DMS 273 (cell line): ENCODE measurements at regions not wholly inside any gene's neighbourhood (a gene's known extent, or its start where the extent isn't known, plus 50 kb on each side); places are given as distances from the start of the nearest gene placed in this dataset.
A peak's percentile ranks its signal among the peaks of the same experiment; 100 is the strongest.
"Not testable (repeated sequence)": the region's sequence is repeated elsewhere in the genome, so short reads cannot be mapped to it uniquely, and the experiment has no call there.

Experiments used
- DNase-seq: peaks from one replicate; lab custom pipeline; 2025; ENCODE audit not compliant: unreplicated experiment; lab: John Stamatoyannopoulos, UW

DNA sequence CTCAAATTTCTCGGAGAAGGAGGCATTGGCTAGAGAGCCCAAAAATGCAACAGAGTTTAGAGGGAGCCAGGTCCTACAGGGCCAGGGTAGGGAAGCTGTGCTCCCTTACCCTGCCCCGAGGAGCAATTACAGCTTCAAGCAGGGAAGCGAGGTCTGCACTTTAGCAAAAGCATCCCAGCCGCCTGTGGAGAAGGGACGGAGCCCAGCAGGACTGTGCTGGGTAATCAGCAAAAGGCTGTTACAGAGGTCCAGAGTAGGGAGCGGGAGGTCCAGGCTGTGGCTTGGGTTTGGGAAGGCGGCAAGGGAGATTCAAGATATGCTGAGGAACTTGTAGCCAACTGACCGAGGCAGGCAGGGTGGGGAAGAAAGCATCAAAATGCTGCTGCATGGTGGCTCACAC, 162.6 kb downstream of the TMEM132E start:
- no peak for DNase-seq

DNA sequence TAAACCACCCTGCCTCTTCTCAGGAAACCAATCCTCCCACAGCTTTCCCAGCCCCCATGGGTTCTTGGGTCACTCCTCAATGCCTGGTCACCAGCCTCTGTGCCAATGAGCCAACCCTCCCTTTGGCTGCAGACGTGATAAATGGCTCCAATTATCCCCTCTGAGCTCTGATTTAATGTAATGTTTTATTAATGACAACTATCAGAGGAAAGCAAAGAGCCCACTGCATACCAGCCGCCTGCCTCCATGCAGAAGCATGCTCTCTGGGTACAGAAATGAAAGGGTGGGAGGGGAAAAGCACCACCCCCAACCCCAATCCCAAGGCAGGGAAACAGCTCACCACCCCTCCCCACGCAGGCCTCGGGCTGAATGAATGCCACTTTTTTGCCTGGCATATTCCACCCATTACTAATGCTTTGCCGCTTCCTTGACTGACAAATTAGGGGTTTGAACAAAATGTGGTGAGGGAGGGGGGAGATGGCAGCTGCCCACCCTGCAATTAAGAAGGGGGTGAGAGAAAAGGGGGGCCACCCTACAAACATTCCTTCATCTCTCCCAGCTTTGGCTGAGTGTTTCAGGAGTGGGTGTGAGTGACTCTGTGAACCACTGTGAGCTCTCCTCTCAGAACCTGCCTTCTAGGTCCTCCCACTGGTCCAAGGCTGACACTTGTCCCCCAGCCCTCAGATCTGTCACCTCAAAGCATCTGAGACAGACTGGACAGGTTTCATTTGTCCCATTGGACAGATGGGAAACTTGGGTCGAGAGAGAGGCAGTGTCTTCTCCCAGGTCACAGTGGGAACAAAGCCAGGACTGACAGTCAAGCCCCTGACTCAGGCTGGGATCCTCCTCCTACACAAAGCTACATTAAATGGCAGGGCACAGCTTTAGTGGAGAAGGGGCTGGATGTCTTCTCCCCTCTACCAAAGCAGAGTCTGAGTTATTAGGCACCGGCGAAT, 161.5 kb downstream of the TMEM132E start:
- DNase-seq = no peak

DNA sequence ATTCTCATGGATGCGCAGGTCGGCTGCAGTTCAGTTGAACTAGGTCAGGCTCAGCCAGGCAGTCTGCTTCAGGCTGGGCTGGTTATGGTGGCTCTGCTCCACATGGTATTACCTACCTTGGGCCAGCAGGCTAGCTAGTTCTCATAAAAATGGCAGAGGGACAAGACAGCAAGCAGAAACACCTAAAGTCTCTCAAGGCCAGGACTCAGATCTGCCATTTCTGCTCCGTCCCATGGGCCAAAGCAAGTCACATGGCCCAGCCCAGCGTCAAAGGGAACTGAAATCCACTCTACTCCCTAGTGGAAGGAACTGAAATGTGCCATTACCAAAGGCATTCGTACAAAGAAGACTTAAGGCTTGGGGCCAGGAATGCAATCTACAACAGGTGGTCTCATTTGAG, 160.0 kb downstream of the TMEM132E start:
- no peak for DNase-seq

DNA sequence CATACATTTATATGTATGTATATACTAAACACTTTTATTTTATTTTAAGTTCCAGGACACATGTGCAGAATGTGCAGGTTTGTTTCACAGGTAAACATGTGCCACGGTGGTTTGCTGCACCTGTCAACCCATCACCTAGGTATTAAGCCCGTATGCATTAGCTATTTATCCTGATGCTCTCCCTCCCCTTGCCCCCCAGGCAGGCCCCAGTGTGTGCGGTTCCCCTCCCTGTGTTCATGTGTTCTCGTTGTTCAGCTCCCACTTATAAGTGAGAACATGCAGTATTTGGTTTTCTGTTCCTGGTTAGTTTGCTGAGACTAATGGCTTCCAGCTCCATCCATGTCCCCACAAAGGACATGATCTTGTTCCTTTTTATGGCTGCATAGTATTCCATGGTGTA, 158.3 kb downstream of the TMEM132E start:
- not testable (repeated sequence) for DNase-seq

DNA sequence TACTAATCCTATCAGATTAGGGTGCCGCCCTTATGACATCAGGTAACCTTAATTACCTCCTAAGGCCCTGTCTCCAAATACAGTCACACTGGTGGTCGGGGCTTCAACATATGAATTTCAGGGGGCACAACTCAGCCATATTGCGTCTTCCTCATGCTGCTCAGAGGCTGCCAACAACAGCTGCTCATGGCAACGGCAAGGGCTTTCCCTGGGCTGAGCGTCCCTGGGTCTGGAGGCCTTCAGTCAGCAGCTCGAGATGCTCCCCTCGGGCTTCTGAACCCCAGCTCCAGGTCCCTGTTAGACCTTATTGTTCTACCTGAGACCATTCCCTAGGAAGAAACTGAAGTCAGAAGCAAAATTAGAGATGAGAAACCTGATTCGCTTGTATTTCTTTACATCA, 157.2 kb downstream of the TMEM132E start:
- DNase-seq = no peak

DNA sequence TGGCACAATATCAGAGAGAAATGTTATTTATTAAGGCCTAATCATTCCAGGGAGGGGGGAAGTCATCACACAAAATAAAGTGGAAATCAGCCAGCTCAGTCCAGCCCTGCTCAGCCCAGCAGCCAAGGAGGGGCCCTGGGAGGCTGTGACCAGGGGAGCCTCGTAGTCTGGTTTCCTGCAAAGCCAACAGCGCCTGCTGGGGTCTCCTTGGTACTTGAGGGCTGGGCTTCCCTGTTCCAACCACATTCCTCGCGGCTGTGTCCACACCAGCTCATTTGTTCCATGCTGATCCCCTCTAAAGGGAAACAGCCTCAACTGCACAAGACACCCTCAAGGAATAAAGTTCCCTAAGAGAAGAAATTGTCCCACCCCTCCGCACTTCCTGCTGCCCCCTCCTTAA, 154.0 kb downstream of the TMEM132E start:
- DNase-seq = no peak

DNA sequence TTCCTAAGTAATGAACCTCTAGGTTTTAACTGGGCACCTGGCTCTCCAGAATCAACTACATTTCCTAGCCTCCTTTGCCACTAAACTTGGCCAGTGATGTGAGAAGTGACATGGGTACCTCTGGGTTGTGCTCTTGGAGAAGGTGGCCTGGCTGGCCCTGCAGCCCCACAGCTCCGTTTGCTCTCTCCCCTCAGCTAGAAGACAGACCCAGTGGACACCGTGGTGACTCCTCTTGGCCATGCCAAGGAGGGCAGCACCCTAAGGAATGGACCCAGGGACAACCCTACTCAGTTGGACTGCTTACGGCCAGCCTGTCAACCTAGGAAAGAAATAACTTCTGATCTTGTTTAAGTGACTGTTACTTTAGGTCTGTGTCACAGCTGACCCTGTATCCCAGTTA, 151.4 kb downstream of the TMEM132E start:
- DNase-seq = no peak

DNA sequence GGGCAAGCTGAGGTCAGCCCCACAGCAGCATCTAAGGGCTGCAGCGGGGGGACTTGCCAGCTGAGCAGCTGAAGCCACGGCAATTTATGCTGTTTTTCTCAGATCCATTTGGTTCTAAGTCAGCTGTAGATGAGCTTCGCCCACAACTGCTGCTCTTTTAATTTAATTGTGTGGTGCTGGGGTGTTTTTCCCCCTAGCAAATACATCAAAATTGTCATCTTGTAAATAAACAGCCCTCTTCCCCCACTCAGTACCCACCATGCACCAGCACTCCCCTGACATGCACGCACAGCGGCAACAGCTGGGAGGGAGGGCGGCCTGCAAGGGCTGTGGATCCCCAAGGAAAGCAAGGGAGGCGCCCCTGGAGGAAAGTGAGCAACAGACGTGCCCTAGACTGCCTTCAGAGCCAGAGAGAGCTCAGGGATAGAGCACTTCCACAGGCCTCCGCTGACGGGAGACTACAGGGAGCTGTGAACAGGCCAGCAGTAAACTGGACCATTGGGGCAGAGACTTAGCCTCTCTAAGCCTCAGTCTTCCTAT, 149.5 kb downstream of the TMEM132E start:
- DNase-seq = no peak

DNA sequence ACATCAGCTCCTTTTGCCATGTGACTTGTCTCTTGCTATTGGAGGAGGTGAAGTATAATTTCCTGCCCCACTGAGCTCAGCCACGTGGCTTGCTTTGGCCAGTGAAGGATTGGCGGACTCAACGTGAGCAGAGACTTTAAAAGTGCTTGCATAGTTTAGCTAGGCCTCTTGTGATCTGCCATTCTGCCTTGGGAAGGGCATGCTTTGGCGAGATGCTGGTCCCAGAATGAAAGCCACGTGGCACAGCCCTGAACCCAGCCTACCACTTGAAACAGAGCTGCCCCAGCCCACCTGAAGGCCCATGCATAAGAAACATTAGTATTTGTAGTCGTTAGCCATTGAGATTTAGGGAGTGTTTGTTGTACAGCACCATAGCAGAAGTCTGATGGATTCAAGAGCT, 148.2 kb downstream of the TMEM132E start:
- no peak for DNase-seq

DNA sequence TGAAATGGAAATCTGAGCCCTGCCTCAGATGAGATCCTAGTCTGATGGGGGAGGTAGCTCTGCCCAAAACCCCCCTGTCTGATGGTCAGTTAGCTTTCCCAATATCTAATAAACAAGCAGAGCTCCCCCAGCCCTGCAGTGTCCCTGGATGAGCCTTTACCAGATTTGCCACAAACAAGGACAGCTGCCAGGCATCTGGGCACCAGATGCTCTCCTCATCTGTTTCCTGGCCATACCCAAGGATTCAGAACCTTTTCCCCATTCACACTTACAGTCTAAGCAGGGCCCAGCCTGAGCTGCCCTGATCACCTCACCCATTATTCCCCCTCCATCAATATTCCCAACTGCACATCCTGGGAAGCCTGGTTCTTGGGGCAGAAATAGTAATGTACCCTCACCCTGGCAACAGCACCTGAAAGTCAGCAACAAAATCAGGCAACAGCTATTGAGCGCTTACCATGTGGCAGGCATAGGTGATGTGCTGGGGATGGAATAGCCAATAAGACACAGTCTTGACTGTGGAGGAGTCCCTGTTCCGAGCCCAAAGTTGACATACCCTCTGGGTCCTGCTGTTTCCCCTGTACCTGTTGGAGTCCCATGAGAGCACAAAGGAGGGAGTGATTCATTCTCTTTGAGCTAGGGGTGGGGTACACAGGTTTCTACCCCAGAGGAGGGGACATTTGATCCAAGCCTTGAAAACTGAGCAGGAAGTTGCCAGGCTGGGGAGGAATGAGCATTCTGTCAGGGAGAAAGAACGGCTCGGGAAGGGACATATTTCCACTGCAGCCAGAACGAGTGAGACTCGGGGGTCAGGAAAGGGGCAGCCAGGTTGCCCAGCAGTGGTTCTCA, 147.4 kb downstream of the TMEM132E start:
- DNase-seq = peak; percentile 59

DNA sequence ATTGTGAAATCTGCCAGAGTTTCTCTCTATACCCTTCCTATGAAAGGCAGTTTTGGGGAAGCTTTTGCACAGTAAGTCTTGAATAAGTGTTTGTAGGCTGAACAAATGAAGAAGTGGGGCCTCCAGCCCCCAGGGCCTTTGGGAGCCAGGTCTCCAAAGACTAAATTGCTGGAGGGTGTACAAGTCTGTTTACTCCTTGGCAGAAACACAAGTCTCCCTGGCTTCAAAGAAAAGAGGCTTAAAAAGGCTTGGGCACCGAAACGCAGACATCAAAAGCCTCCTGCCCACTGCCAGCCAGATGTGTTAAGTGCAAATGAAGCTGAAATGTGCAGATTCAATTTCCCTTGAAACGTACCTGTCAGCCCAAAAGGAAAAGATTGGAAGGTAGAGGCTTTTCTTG, 146.3 kb downstream of the TMEM132E start:
- no peak for DNase-seq

DNA sequence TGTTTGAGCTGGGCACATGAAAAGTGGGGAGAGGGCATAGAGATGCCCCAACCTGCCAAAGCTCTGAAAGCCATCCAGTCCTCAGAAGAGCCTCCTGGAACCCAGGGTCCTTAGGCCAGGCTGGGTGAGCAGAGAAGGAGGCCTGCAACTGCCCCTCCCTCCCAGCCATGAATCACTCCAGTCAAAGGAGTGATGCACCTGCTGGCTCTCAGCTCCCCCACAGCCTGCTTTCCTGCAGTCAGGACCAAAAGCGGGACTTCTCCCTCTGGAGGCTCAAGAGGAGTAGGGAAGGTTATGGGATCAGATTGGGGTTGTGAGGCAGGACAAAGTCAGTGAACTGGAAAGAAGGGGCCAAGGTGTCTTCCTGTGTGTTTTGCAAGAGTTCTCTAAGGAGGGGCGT, 145.6 kb downstream of the TMEM132E start:
- no peak for DNase-seq

DNA sequence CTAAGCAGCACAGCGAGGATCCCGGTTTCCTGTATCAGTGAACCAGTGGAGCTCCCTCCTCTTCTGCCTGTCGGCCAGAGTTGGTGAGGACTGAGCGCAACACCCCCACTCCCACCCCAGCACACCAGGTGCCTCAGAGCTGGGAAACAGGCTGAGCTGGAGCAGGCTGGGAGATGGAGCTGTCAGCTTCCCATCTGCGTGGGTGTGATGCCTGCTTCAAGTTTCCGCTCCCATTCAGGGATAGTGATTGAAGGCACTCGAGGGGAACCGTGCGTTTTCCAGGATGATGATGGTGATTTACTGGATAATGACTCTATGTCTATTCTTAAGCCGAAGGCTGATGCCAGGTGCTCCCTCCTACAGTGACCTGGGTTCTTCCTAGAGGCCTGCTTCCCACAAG, 144.5 kb downstream of the TMEM132E start:
- no peak for DNase-seq

DNA sequence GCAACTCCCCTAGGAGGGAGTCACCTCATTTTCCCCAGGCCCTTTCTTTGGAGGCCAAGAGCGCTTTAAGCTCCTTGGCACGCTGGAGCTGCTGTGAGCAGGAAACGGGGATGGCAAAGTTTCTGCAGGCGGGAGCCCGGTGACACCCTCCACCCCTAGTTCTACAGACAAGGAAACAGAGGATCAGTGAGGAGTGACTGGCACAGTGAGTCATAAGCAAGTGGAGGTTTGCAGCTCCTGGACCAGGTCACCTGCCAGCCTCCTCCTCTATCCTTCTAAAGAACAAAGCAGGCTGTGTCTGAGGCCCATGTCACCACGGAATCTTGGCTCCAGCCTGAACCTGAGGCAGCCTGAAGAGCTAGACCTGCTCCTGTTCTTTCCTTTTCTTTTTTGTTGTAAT, 141.9 kb downstream of the TMEM132E start:
- no peak for DNase-seq

DNA sequence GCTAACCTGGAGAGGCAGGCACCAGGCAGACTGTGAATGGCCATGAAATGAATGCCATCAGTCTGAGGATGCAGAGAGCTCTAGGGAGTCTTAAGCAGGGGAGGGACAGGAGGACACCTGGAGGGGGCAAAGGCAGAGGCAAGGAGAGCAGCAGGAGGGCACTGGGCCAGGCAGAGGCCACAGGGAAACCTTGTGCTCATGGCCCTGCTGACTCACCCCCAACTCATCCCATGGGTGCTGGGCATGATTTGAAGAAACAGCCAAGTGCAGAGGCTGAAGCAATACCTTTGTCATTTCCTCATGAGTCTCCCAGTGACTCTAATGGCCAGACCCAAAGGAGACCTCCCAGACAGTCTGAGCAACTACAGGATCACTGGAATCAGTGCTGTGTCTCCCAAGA, 141.4 kb downstream of the TMEM132E start:
- no peak for DNase-seq

DNA sequence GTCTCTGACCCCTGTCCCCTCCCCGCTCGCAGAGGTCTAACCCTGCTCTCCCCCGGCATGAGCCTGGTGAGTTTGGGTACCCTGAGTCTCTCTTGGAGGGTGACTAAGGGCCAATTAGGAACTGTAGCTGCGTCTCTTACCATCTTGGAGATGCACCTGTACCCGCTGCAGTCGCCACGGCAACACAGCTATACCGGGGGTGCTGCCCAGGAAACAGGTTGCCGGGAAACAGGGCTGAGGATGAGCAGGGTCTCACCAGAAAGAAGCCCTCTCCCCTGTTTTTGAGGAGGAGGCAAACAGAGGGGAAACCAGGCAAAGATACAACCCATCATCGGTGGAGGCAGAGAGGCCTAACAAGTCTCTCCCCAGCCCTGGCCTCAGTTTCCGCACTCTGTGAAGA, 140.2 kb downstream of the TMEM132E start:
- DNase-seq = no peak

DNA sequence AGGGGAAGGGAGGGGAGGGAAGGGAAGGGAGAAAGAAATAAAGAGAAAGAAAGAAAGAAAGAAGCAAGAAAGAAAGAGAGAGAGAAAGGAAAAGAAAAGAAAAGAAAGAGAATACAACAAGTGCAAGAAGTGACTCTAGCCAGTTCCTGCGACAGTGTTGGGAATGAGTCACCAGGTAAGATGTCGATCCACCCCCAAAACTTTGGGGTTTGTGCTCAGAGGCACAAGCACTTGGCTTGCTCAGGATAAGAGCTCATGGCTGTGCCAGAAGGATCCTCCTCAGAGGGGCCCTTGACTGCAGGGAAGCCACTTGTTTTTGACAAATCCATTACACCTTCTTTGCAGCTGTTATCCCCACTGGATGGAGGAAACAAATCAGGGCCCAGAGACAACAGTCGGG, 137.7 kb downstream of the TMEM132E start:
- no peak for DNase-seq

DNA sequence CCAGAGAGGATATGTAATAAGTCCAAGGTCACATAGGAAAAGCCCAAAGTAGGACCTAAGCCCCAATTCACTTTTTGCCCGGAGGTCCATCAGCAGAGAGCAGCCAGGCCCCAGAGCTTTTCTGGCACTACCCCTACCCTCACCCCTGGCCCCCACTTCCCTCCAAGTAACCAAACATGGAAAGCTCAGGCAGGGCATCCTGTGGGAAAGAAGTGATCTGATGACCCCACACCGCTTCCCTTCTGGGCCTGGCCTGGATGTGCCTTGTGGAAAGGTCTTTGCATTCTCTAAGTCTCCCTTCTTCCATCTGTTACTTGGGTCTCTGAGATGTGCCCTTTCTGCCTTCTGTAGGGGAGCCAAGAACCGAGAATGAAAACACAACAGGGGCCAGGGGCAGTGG, 136.9 kb downstream of the TMEM132E start:
- DNase-seq = no peak

DNA sequence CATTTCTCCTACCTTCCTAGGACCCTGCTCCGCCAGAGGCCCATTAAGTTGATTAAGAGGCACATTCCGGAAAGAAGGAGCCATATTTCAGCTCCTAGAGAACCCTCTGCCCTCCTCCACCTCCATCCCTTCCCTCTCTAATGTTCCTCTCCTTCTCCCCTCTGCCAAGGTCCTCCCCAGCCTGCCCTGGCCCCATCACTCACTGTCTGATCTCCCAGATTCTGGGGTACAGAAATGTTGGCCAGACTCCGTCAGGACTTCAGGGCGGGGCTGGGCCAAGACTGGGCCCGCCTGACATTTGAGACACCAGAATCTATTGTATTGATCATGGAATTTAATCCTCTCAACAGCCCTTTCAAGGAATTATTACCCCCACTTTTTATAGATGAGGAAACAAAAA, 136.1 kb downstream of the TMEM132E start:
- DNase-seq = no peak

DNA sequence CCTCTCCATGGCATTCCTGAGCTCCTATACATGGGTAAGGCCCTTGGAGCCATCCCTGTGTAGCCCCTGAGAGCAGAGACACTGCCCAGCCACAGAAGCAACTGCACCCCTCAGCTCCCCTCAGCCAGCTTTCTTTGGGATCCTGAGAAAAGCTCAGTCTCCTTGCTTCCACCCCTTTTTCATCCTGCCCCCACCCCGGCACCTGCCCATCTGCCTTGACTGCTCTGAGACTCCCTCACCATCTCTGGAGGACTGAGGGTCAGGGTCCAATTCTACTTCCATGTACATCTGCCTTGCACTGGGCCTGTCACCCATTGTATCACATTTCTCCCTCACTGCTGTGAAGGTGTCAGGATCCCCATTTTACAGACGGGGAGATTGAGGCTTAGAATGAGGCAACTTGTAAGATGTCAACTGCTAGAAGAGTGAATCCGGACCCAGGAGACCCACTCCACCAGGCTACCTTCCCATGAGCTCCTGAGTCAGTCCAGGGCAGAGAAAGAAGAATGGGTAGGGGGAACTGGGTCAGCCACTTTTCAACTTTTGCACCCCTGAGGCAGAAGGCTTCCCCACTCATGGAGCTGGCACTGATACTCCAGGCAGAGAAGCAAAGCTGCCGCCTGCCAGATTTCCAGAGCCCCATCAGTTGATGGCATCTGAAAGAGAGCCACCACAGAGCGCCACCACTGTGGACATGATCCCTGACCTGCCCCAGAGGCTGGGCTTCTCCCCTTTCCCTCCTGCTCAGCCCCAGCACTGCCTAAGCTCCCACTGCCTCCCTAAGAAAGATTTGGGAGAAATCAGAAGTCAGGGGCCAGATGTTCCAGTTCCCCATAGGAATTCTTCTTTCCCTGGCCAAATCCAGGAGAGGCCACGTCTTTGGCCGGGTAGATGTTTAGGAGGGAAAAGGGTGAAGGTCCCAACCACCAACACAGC, 135.4 kb downstream of the TMEM132E start:
- no peak for DNase-seq

DNA sequence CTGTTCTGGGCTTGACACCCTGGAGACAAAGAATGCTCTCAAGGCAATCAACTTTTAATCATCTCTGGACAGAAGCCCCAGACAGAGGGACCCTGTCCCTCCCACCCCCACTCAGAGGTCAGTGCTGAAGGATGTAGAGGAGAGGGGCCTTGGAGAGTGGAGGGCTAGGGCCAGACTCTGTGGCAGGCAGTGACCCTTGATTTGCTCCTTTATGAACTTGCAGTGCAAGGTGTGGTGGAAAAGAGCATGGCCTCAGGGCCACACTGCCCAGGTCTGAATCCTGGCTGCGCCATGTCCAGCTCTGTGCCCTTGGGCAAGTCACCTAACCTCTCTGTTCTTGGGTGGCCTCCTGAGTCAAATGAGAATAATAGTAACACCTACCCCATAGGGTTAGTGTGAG, 134.3 kb downstream of the TMEM132E start:
- no peak for DNase-seq
